H1 (cell line): ENCODE measurements at regions not wholly inside any gene's neighbourhood (a gene's known extent, or its start where the extent isn't known, plus 50 kb on each side); places are given as distances from the start of the nearest gene placed in this dataset.

Experiments
- TAF7 ChIP-seq: optimal IDR thresholded peaks from 2 replicates; pipeline ENCODE3; 2011; ENCODE audit warnings: low read depth, mild to moderate bottlenecking, inconsistent platforms, low read length, moderate library complexity, borderline replicate concordance

DNA sequence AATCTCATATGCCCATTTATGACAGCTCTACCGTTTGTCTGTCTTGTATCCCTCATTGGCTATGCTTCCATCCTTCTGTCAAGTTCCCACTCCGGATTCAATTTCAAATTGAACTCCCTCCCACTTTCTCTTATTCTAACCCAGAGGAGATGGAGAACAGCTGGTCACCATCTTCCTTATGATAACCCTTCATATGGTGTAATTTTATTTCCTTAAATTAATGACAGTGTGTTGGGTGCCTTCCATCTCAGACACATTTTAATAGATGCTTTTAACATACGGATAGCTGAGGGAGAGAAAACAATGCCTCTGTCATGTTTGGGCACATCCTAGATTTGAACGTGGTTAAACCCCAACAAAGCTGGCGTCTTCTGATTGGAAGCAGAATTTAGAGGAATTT lies 103.0 kb upstream of the PLXNA2 start (continued):
- TF ChIP-seq TAF7 = no peak
